NCI-H524 treated with DMSO at 0.1 percent for 48 hours (cell line): ENCODE measurements at regions not wholly inside any gene's neighbourhood (a gene's known extent, or its start where the extent isn't known, plus 50 kb on each side); places are given as distances from the start of the nearest gene placed in this dataset.
"Not testable (repeated sequence)": the region's sequence is repeated elsewhere in the genome, so short reads cannot be mapped to it uniquely, and the experiment has no call there.

ENCODE experiments used
- DNase-seq: peaks from one replicate; lab custom pipeline; 2025; lab: John Stamatoyannopoulos, UW

GRCh38 chr5:174793684-174794328 is 69.4 kb downstream of the MSX2 start:
- no peak for DNase-seq

GRCh38 chr5:174793076-174793475 is 68.7 kb downstream of the MSX2 start:
- DNase-seq: no peak

GRCh38 chr5:174792265-174792664 is 67.9 kb downstream of the MSX2 start:
- not testable (repeated sequence) for DNase-seq

GRCh38 chr5:174790906-174791305 is 66.5 kb downstream of the MSX2 start:
- DNase-seq: no peak

- no peak for DNase-seq
Measured at GRCh38 chr5:174789596-174789995, 65.2 kb downstream of the MSX2 start.

GRCh38 chr5:174785120-174785680 is 60.8 kb downstream of the MSX2 start:
- DNase-seq: no peak
